Activated CD4-positive, alpha-beta T cell treated with anti-CD3 and anti-CD28 coated beads, Interleukin-2, amount 50 U/mL, for 1 hour (primary cell): ENCODE measurements at regions not wholly inside any gene's neighbourhood (a gene's known extent, or its start where the extent isn't known, plus 50 kb on each side); places are given as distances from the start of the nearest gene placed in this dataset.

Experiments
- DNase-seq: peaks from one replicate; pipeline ENCODE4 v3.0.0-alpha.2; 2020

GRCh38 chr10:78526347-78526746, 492.7 kb downstream of the RPS24 start:
- no peak for DNase-seq

- no peak for DNase-seq
Observed at GRCh38 chr10:78527296-78527695, 493.6 kb downstream of the RPS24 start.

GRCh38 chr10:78528749-78529204, 495.1 kb downstream of the RPS24 start:
- no peak for DNase-seq

GRCh38 chr10:78529262-78529661, 495.6 kb downstream of the RPS24 start:
- DNase-seq, result no peak

- no peak for DNase-seq
Observed at GRCh38 chr10:78531088-78531487, 497.4 kb downstream of the RPS24 start.

GRCh38 chr10:78532480-78533042, 498.9 kb downstream of the RPS24 start:
- no peak for DNase-seq

- no peak for DNase-seq
Observed at GRCh38 chr10:78533098-78533497, 499.4 kb downstream of the RPS24 start.

- DNase-seq, result no peak
Observed at GRCh38 chr10:78533776-78534175, 500.1 kb downstream of the RPS24 start.

GRCh38 chr10:78535716-78536218, 502.1 kb downstream of the RPS24 start:
- DNase-seq, result no peak

GRCh38 chr10:78537018-78537417, 503.4 kb downstream of the RPS24 start:
- no peak for DNase-seq

GRCh38 chr10:78539247-78539766, 505.6 kb downstream of the RPS24 start:
- no peak for DNase-seq

- no peak for DNase-seq
Observed at GRCh38 chr10:78540355-78541076, 506.9 kb downstream of the RPS24 start.

GRCh38 chr10:78541481-78542140, 507.9 kb downstream of the RPS24 start:
- no peak for DNase-seq

GRCh38 chr10:78542141-78542489, 508.5 kb downstream of the RPS24 start:
- DNase-seq, result no peak

GRCh38 chr10:78542521-78542920, 508.9 kb downstream of the RPS24 start:
- no peak for DNase-seq

GRCh38 chr10:78543031-78543748, 509.5 kb downstream of the RPS24 start:
- DNase-seq, result no peak

- no peak for DNase-seq
Observed at GRCh38 chr10:78543749-78544362, 510.2 kb downstream of the RPS24 start.

GRCh38 chr10:78544423-78545090, 510.9 kb downstream of the RPS24 start:
- no peak for DNase-seq

- DNase-seq, result no peak
Observed at GRCh38 chr10:78545756-78546155, 512.1 kb downstream of the RPS24 start.

- no peak for DNase-seq
Observed at GRCh38 chr10:78547397-78547796, 513.7 kb downstream of the RPS24 start.

- no peak for DNase-seq
Observed at GRCh38 chr10:78547905-78548304, 514.2 kb downstream of the RPS24 start.

- DNase-seq, result no peak
Observed at GRCh38 chr10:78548369-78548768, 514.7 kb downstream of the RPS24 start.
